ENCODE measurements at regions not wholly inside any gene's neighbourhood (a gene's known extent, or its start where the extent isn't known, plus 50 kb on each side); places are given as distances from the start of the nearest gene placed in this dataset.
"Not testable (repeated sequence)": the region's sequence is repeated elsewhere in the genome, so short reads cannot be mapped to it uniquely, and the experiment has no call there.

GRCh38 chr5:34329611-34330108, 286.6 kb upstream of the C1QTNF3 start:
- H3K4me2 ChIP-seq (ENCODE audit: insufficient read depth, low read length); intact Hi-C loops (cut with micrococcal nuclease); ATAC-seq; H3K9me1 ChIP-seq (ENCODE audit: control insufficient read depth, insufficient read depth, low read length); H4K20me1 ChIP-seq (replicated peaks; ENCODE audit: control insufficient read depth, insufficient read depth, low read length); H3K9ac ChIP-seq (ENCODE audit: insufficient read depth in 1 of 2, low read depth in 2 of 2, low read length in 2 of 2); H3K79me2 ChIP-seq (ENCODE audit: control insufficient read depth, insufficient read depth, low read length); H3K27me3 ChIP-seq (ENCODE audit: control insufficient read depth in 2 of 2, insufficient read depth in 2 of 2, low read length in 2 of 2); H3K4me3 ChIP-seq; BruUV-seq (replicated peaks); H3K27ac ChIP-seq (ENCODE audit: extremely low read depth, low read depth, low read length); H3K9me3 ChIP-seq (replicated peaks; ENCODE audit: control insufficient read depth, insufficient read depth, low read depth, low read length); FAIRE-seq; H2AFZ ChIP-seq (ENCODE audit: low read depth, low read length); in situ Hi-C loops (cut with MboI); H3K4me1 ChIP-seq (replicated peaks in 1 of 2; ENCODE audit: control insufficient read depth in 2 of 2, insufficient read depth in 2 of 2, low read length in 2 of 2); CTCF ChIA-PET (ENCODE audit: low intra/inter-chr PET ratio); POLR2A ChIA-PET; DNase-seq (ENCODE audit: extremely low read depth in 1 of 4, low spot score in 3 of 4); H3K36me3 ChIP-seq (ENCODE audit: control insufficient read depth, insufficient read depth, low read length): not testable (repeated sequence)

DNA sequence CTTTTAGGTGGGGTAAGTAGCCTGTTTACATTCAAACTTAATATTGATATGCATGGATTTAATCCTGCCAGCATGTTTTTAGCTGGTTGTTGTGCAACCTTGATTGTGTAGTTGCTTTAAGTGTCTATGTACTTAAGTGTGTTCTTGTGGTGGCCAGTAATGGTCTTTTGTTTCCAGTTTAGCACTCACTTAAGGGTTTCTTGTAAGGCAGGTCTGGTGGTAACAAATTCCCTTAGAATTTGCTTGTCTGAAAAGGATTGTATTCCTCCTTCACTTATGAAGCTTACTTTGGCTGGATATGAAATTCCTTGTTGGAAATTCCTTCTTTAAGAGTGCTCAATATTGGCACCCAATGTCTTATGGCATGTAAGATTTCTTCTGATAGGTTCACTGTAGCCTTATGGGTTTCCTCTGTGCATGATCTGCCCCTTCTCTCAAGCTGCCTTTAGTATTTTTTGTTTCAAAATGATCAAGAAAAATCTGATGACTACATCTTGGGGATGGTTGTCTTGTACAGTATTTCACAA, 289.0 kb upstream of the C1QTNF3 start:
- intact Hi-C loops (cut with micrococcal nuclease); ATAC-seq; H3K27ac ChIP-seq (ENCODE audit: extremely low read depth, low read depth, low read length); POLR2A ChIA-PET; H2AFZ ChIP-seq (ENCODE audit: low read depth, low read length); H3K9me1 ChIP-seq (ENCODE audit: control insufficient read depth, insufficient read depth, low read length); in situ Hi-C loops (cut with MboI); H4K20me1 ChIP-seq (replicated peaks; ENCODE audit: control insufficient read depth, insufficient read depth, low read length); BruUV-seq (replicated peaks); DNase-seq (ENCODE audit: extremely low read depth in 1 of 4, low spot score in 3 of 4); H3K9me3 ChIP-seq (replicated peaks; ENCODE audit: control insufficient read depth, insufficient read depth, low read depth, low read length); H3K4me1 ChIP-seq (replicated peaks in 1 of 2; ENCODE audit: control insufficient read depth in 2 of 2, insufficient read depth in 2 of 2, low read length in 2 of 2); H3K4me3 ChIP-seq; H3K36me3 ChIP-seq (ENCODE audit: control insufficient read depth, insufficient read depth, low read length); H3K27me3 ChIP-seq (ENCODE audit: control insufficient read depth in 2 of 2, insufficient read depth in 2 of 2, low read length in 2 of 2); H3K4me2 ChIP-seq (ENCODE audit: insufficient read depth, low read length); CTCF ChIA-PET (ENCODE audit: low intra/inter-chr PET ratio); H3K9ac ChIP-seq (ENCODE audit: insufficient read depth in 1 of 2, low read depth in 2 of 2, low read length in 2 of 2); FAIRE-seq; H3K79me2 ChIP-seq (ENCODE audit: control insufficient read depth, insufficient read depth, low read length): not testable (repeated sequence)

- H3K9me1 ChIP-seq (ENCODE audit: control insufficient read depth, insufficient read depth, low read length); H4K20me1 ChIP-seq (replicated peaks; ENCODE audit: control insufficient read depth, insufficient read depth, low read length); H3K27me3 ChIP-seq (ENCODE audit: control insufficient read depth in 2 of 2, insufficient read depth in 2 of 2, low read length in 2 of 2); CTCF ChIA-PET (ENCODE audit: low intra/inter-chr PET ratio); H3K79me2 ChIP-seq (ENCODE audit: control insufficient read depth, insufficient read depth, low read length); POLR2A ChIA-PET; H2AFZ ChIP-seq (ENCODE audit: low read depth, low read length); intact Hi-C loops (cut with micrococcal nuclease); in situ Hi-C loops (cut with MboI); ATAC-seq; FAIRE-seq; H3K36me3 ChIP-seq (ENCODE audit: control insufficient read depth, insufficient read depth, low read length); H3K4me2 ChIP-seq (ENCODE audit: insufficient read depth, low read length); H3K9ac ChIP-seq (ENCODE audit: insufficient read depth in 1 of 2, low read depth in 2 of 2, low read length in 2 of 2); DNase-seq (ENCODE audit: extremely low read depth in 1 of 4, low spot score in 3 of 4); H3K9me3 ChIP-seq (replicated peaks; ENCODE audit: control insufficient read depth, insufficient read depth, low read depth, low read length); H3K27ac ChIP-seq (ENCODE audit: extremely low read depth, low read depth, low read length); BruUV-seq (replicated peaks); H3K4me1 ChIP-seq (replicated peaks in 1 of 2; ENCODE audit: control insufficient read depth in 2 of 2, insufficient read depth in 2 of 2, low read length in 2 of 2); H3K4me3 ChIP-seq: not testable (repeated sequence)
- WGBS (ENCODE audit: insufficient coverage, low coverage, missing lambda C conversion rate): 0% methylated on average over 1 of the region's 1 CpG
Observed at GRCh38 chr5:34339408-34340001, 296.5 kb upstream of the C1QTNF3 start.

Measured in K562 (cell line).